SK-N-SH treated with all-trans-retinoic acid at 6 μM for 48 hours (cell line): ENCODE measurements at regions not wholly inside any gene's neighbourhood (a gene's known extent, or its start where the extent isn't known, plus 50 kb on each side); places are given as distances from the start of the nearest gene placed in this dataset.

ENCODE experiments used
- ATAC-seq: fragments of 200-7000 bp; cut with Tn5 transposase; 3 replicates; pipeline ENCODE4 v1.9.1; 2020; ENCODE audit warnings: mild to moderate bottlenecking, moderate library complexity
- ARNTL ChIP-seq: fragments of 450-650 bp; formaldehyde crosslinking; IDR thresholded peaks from 2 replicates; pipeline ENCODE4 v1.5.0; 2020; ENCODE audit warnings: low read depth, mild to moderate bottlenecking, moderate library complexity, borderline replicate concordance
- BACH2 ChIP-seq: fragments of 250-450 bp; sonication (Bioruptor Pico); IDR thresholded peaks from 2 replicates; pipeline ENCODE4 v1.9.0; 2021; ENCODE audit warnings: mild to moderate bottlenecking, borderline replicate concordance
- CSDC2 ChIP-seq: fragments of 250-450 bp; sonication (Bioruptor Pico); IDR thresholded peaks from 2 replicates; pipeline ENCODE4 v1.5.0; 2020; ENCODE audit warnings: mild to moderate bottlenecking, moderate library complexity
- CSRNP3 ChIP-seq: fragments of 250-450 bp; sonication (Bioruptor Pico); IDR thresholded peaks from 2 replicates; pipeline ENCODE4 v1.5.1; 2021; ENCODE audit warnings: mild to moderate bottlenecking, moderate library complexity
- ESRRG ChIP-seq: fragments of 250-450 bp; sonication (Bioruptor Pico); IDR thresholded peaks from 2 replicates; pipeline ENCODE4 v1.6.1; 2021; ENCODE audit warnings: mild to moderate bottlenecking
- GLIS3 ChIP-seq: fragments of 250-450 bp; sonication (Bioruptor Pico); IDR thresholded peaks from 2 replicates; pipeline ENCODE4 v1.5.0; 2020; ENCODE audit warnings: mild to moderate bottlenecking, moderate library complexity
- ISL1 ChIP-seq: fragments of 250-450 bp; sonication (Bioruptor Pico); IDR thresholded peaks from 2 replicates; pipeline ENCODE4 v2.1.2; 2022; ENCODE audit warnings: mild to moderate bottlenecking, moderate library complexity
- OSR1 ChIP-seq: fragments of 250-450 bp; sonication (Bioruptor Pico); IDR thresholded peaks from 2 replicates; pipeline ENCODE4 v1.8.0; 2022; ENCODE audit warnings: moderate library complexity, mild to moderate bottlenecking, inconsistent platforms
- PATZ1 ChIP-seq: fragments of 250-450 bp; sonication (Bioruptor Pico); IDR thresholded peaks from 2 replicates; pipeline ENCODE4 v1.8.0; 2020; ENCODE audit warnings: mild to moderate bottlenecking, moderate library complexity, borderline replicate concordance
- POU6F1 ChIP-seq: fragments of 250-450 bp; sonication (Bioruptor Pico); IDR thresholded peaks from 2 replicates; pipeline ENCODE4 v1.8.0; 2021; ENCODE audit warnings: low read depth, mild to moderate bottlenecking, moderate library complexity, borderline replicate concordance
- PPARA ChIP-seq: fragments of 250-450 bp; sonication (Bioruptor Pico); IDR thresholded peaks from 2 replicates; pipeline ENCODE4 v1.5.0; 2020; ENCODE audit warnings: mild to moderate bottlenecking, borderline replicate concordance
- RARB ChIP-seq: fragments of 250-450 bp; sonication (Bioruptor Pico); IDR thresholded peaks from 2 replicates; pipeline ENCODE4 v1.8.0; 2021; ENCODE audit warnings: mild to moderate bottlenecking, moderate library complexity
- SNAI2 ChIP-seq: fragments of 250-450 bp; sonication (Bioruptor Pico); IDR thresholded peaks from 2 replicates; pipeline ENCODE4 v1.5.0; 2020; ENCODE audit warnings: mild to moderate bottlenecking, moderate library complexity
- TCF4 ChIP-seq: fragments of 250-450 bp; sonication (Bioruptor Pico); IDR thresholded peaks from 2 replicates; pipeline ENCODE4 v1.8.0; 2021; ENCODE audit warnings: mild to moderate bottlenecking, moderate library complexity, borderline replicate concordance
- TOX ChIP-seq: fragments of 250-450 bp; sonication (Bioruptor Pico); IDR thresholded peaks from 2 replicates; pipeline ENCODE4 v1.8.0; 2021; ENCODE audit warnings: mild to moderate bottlenecking, moderate library complexity, borderline replicate concordance
- TSHZ2 ChIP-seq: fragments of 250-450 bp; sonication (Bioruptor Pico); IDR thresholded peaks from 2 replicates; pipeline ENCODE4 v1.5.0; 2020; ENCODE audit warnings: mild to moderate bottlenecking, moderate library complexity
- ZC3H10 ChIP-seq: fragments of 250-450 bp; sonication (Bioruptor Pico); IDR thresholded peaks from 2 replicates; pipeline ENCODE4 v1.5.1; 2021; ENCODE audit warnings: mild to moderate bottlenecking, moderate library complexity
- ZFP3 ChIP-seq: fragments of 250-450 bp; sonication (Bioruptor Pico); IDR thresholded peaks from 2 replicates; pipeline ENCODE4 v1.5.0; 2020; ENCODE audit warnings: mild to moderate bottlenecking, moderate library complexity
- ZFP30 ChIP-seq: fragments of 450-650 bp; formaldehyde crosslinking; IDR thresholded peaks from 2 replicates; pipeline ENCODE4 v1.5.0; 2022; ENCODE audit warnings: mild to moderate bottlenecking, moderate library complexity
- ZNF565 ChIP-seq: fragments of 450-650 bp; formaldehyde crosslinking; conservative IDR thresholded peaks from 2 replicates; pipeline ENCODE4 v1.5.0; 2020; ENCODE audit warnings: low read depth, mild to moderate bottlenecking, moderate library complexity
- ZNF70 ChIP-seq: fragments of 450-650 bp; formaldehyde crosslinking; IDR thresholded peaks from 2 replicates; pipeline ENCODE4 v1.5.0; 2020; ENCODE audit warnings: mild to moderate bottlenecking, moderate library complexity
- ZNF8 ChIP-seq: fragments of 450-650 bp; formaldehyde crosslinking; IDR thresholded peaks from 2 replicates; pipeline ENCODE4 v1.5.0; 2020; ENCODE audit warnings: mild to moderate bottlenecking, moderate library complexity

GRCh38 chr6:19137505-19137904, 699.7 kb upstream of the ID4 start:
- ATAC-seq, result no peak
- TF ChIP-seq ARNTL (CRISPR knock-in tag) (no peak), PPARA (no peak), TSHZ2 (no peak), ZFP3 (CRISPR knock-in tag) (no peak), ZNF565 (CRISPR knock-in tag) (no peak), TCF4 (CRISPR knock-in tag) (no peak), ZC3H10 (CRISPR knock-in tag) (no peak), SNAI2 (CRISPR knock-in tag) (no peak), BACH2 (CRISPR knock-in tag) (no peak), ESRRG (CRISPR knock-in tag) (no peak), RARB (no peak), CSRNP3 (no peak), ZFP30 (CRISPR knock-in tag) (no peak), CSDC2 (no peak), GLIS3 (no peak), TOX (CRISPR knock-in tag) (no peak)

GRCh38 chr6:19142275-19142674, 694.9 kb upstream of the ID4 start:
- TF ChIP-seq PATZ1 (CRISPR knock-in tag) (no peak), ZNF70 (CRISPR knock-in tag) (no peak), ZNF565 (CRISPR knock-in tag) (no peak), CSRNP3 (no peak), TSHZ2 (no peak), ZFP3 (CRISPR knock-in tag) (no peak), ARNTL (CRISPR knock-in tag) (no peak), PPARA (no peak), ZC3H10 (CRISPR knock-in tag) (no peak), OSR1 (CRISPR knock-in tag) (no peak), RARB (no peak), BACH2 (CRISPR knock-in tag) (no peak), ZFP30 (CRISPR knock-in tag) (no peak), ESRRG (CRISPR knock-in tag) (no peak), CSDC2 (no peak)
- no peak for ATAC-seq

- no peak for ATAC-seq
- TF ChIP-seq ZNF8 (CRISPR knock-in tag) (no peak), PATZ1 (CRISPR knock-in tag) (no peak), CSDC2 (no peak), ISL1 (CRISPR knock-in tag) (no peak), ZC3H10 (CRISPR knock-in tag) (no peak), POU6F1 (CRISPR knock-in tag) (no peak), ARNTL (CRISPR knock-in tag) (no peak), GLIS3 (no peak), CSRNP3 (no peak), ESRRG (CRISPR knock-in tag) (no peak), ZFP3 (CRISPR knock-in tag) (no peak)
Observed at GRCh38 chr6:19150307-19150706, 686.9 kb upstream of the ID4 start.
